HL-60 (cell line): ENCODE measurements at regions not wholly inside any gene's neighbourhood (a gene's known extent, or its start where the extent isn't known, plus 50 kb on each side); places are given as distances from the start of the nearest gene placed in this dataset.

Experiments used
- DNase-seq, 2 experiments: peaks; one replicate each; pipeline ENCODE4 v3.0.0-alpha.2; 2010 to 2020; ENCODE audit warnings: low read depth in 1 of 2, low spot score in 1 of 2
- H3K27ac ChIP-seq: fragments of 250-450 bp; sonication (Bioruptor Pico); replicated peaks from 2 replicates; pipeline ENCODE4 v1.5.1; 2020; ENCODE audit warnings: mild to moderate bottlenecking, moderate library complexity
- H3K27me3 ChIP-seq: fragments of 250-450 bp; sonication (Bioruptor Pico); 2 replicates; pipeline ENCODE4 v1.5.1; 2021; ENCODE audit warnings: mild to moderate bottlenecking, moderate library complexity; ENCODE audit not compliant: insufficient read depth, poor library complexity, severe bottlenecking
- H3K4me3 ChIP-seq: replicated peaks from 2 replicates; pipeline ENCODE4 v1.5.1; 2011; ENCODE audit warnings: mild to moderate bottlenecking, control low read depth, low read length; ENCODE audit not compliant: insufficient read depth
- GABPA ChIP-seq: IDR thresholded peaks from 2 replicates; pipeline ENCODE4 v1.6.1; 2012; ENCODE audit warnings: low read depth
- POLR2AphosphoS5 ChIP-seq: IDR thresholded peaks from 2 replicates; pipeline ENCODE4 v1.6.1; 2012; ENCODE audit warnings: low read depth
- SPI1 ChIP-seq: IDR thresholded peaks from 2 replicates; pipeline ENCODE4 v1.6.1; 2012; ENCODE audit warnings: low read depth, mild to moderate bottlenecking, borderline replicate concordance
- TF ChIP-seq, protein P1 (sequence below): IDR thresholded peaks from one replicate; pipeline ENCODE4 v1.5.1; 2011; ENCODE audit warnings: low read length, control low read depth, inconsistent platforms; ENCODE audit not compliant: insufficient read depth
- TF ChIP-seq, protein P2 (sequence below): IDR thresholded peaks from 2 replicates; pipeline ENCODE4 v1.6.1; 2012; ENCODE audit warnings: low read depth; ENCODE audit not compliant: insufficient replicate concordance

DNA sequence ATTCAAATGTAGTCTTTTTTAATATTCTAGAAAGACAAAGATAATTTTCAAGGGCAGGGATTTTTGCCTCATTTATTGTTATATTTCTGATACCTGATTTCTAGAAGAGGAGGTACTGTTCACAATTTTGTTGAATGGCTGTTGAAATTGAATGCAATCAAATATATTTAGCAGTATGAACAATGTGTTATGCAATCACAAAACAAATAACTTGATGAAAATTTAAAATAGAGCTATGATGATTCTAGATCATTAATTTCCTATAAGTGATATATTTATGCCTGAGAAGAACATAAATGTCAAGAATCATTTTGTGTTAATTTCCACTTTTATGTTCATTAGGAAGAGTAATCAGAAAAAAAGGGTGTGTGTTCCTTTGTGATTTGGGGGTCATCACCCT lies 114.6 kb upstream of the CNTNAP2 start:
- H3K4me3 ChIP-seq, result no peak overlapping the region
- H3K27me3 ChIP-seq, result no peaks in the 10 kb centered on the region
- TF ChIP-seq POLR2AphosphoS5 (no peak), SPI1 (no peak), GABPA (no peak)
- TF ChIP-seq, protein P1, sequence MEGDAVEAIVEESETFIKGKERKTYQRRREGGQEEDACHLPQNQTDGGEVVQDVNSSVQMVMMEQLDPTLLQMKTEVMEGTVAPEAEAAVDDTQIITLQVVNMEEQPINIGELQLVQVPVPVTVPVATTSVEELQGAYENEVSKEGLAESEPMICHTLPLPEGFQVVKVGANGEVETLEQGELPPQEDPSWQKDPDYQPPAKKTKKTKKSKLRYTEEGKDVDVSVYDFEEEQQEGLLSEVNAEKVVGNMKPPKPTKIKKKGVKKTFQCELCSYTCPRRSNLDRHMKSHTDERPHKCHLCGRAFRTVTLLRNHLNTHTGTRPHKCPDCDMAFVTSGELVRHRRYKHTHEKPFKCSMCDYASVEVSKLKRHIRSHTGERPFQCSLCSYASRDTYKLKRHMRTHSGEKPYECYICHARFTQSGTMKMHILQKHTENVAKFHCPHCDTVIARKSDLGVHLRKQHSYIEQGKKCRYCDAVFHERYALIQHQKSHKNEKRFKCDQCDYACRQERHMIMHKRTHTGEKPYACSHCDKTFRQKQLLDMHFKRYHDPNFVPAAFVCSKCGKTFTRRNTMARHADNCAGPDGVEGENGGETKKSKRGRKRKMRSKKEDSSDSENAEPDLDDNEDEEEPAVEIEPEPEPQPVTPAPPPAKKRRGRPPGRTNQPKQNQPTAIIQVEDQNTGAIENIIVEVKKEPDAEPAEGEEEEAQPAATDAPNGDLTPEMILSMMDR, result no peak
- TF ChIP-seq, protein P2, sequence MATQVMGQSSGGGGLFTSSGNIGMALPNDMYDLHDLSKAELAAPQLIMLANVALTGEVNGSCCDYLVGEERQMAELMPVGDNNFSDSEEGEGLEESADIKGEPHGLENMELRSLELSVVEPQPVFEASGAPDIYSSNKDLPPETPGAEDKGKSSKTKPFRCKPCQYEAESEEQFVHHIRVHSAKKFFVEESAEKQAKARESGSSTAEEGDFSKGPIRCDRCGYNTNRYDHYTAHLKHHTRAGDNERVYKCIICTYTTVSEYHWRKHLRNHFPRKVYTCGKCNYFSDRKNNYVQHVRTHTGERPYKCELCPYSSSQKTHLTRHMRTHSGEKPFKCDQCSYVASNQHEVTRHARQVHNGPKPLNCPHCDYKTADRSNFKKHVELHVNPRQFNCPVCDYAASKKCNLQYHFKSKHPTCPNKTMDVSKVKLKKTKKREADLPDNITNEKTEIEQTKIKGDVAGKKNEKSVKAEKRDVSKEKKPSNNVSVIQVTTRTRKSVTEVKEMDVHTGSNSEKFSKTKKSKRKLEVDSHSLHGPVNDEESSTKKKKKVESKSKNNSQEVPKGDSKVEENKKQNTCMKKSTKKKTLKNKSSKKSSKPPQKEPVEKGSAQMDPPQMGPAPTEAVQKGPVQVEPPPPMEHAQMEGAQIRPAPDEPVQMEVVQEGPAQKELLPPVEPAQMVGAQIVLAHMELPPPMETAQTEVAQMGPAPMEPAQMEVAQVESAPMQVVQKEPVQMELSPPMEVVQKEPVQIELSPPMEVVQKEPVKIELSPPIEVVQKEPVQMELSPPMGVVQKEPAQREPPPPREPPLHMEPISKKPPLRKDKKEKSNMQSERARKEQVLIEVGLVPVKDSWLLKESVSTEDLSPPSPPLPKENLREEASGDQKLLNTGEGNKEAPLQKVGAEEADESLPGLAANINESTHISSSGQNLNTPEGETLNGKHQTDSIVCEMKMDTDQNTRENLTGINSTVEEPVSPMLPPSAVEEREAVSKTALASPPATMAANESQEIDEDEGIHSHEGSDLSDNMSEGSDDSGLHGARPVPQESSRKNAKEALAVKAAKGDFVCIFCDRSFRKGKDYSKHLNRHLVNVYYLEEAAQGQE, result no peak
- no peak for DNase-seq
- H3K27ac ChIP-seq, result no peak overlapping the region

DNA sequence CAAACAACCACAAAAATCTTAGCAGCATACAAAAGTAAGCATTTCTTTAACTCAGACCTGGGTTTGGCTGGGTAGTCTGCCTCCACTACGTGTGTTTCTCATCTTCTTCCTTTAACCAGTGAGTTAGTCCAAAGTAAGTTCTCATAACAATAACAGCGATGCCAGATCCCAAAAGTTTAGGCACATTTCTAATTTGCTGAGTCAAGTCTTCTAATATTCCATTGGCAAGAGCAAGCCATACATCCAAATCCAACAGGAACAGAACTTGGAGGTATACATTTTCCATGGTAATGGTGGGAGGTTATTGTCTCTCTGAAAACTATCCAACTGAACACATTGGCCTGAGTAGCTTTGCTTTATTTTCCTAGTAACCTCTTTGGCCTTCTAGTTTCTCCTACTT lies 115.7 kb upstream of the CNTNAP2 start:
- no peak for TF ChIP-seq SPI1
- TF ChIP-seq, protein P1, result no peak
- no peak for DNase-seq
- Histone ChIP-seq H3K27me3 (no peaks in the 10 kb centered on the region), H3K4me3 (no peak overlapping the region), H3K27ac (no peak overlapping the region)

DNA sequence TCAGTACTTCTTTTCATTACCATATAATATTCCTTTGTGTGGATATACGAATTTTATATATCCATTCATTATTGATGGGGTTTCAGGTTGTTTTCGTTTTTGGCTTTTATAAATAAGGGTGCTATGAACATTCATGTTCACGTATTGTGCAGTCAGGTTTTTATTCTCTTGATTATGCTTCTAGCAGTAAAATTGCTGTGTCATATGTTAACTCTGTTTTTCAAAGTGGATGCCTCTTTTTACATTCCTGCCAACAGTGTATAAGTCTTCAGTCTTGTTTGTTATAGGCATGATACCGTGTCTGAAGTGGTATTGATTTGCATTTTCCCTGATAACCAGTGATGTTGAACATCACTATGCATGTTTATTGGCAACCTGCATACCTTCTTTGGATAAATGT lies 127.1 kb upstream of the CNTNAP2 start:
- Histone ChIP-seq H3K27ac (no peak overlapping the region), H3K4me3 (no peak overlapping the region), H3K27me3 (no peaks in the 10 kb centered on the region)
- no peak for DNase-seq
- TF ChIP-seq, protein P1, result no peak
- no peak for TF ChIP-seq POLR2AphosphoS5
- no peak for TF ChIP-seq GABPA
- no peak for TF ChIP-seq SPI1
- TF ChIP-seq, protein P2, result no peak

- TF ChIP-seq SPI1, result no peak
- TF ChIP-seq, protein P1, result no peak
- TF ChIP-seq GABPA, result no peak
- TF ChIP-seq, protein P2, result no peak
- TF ChIP-seq POLR2AphosphoS5, result no peak
- H3K27ac ChIP-seq, result no peak overlapping the region
- no peaks in the 10 kb centered on the region for H3K27me3 ChIP-seq
- no peak overlapping the region for H3K4me3 ChIP-seq
- DNase-seq, result no peak
These were observed 130.2 kb upstream of the CNTNAP2 start for GRCh38 chr7:145986248-145986874.
